Right hindlimb (tissue), 1 donor: ENCODE measurements at regions not wholly inside any gene's neighbourhood (a gene's known extent, or its start where the extent isn't known, plus 50 kb on each side); places are given as distances from the start of the nearest gene placed in this dataset.
"Not testable (repeated sequence)": the region's sequence is repeated elsewhere in the genome, so short reads cannot be mapped to it uniquely, and the experiment has no call there.

Experiments
- DNase-seq: peaks from one replicate; pipeline ENCODE4 v3.0.0-alpha.2; 2018

GRCh38 chr5:12204761-12205160 is 300.5 kb upstream of the CTNND2 start:
- DNase-seq: no peak

DNA sequence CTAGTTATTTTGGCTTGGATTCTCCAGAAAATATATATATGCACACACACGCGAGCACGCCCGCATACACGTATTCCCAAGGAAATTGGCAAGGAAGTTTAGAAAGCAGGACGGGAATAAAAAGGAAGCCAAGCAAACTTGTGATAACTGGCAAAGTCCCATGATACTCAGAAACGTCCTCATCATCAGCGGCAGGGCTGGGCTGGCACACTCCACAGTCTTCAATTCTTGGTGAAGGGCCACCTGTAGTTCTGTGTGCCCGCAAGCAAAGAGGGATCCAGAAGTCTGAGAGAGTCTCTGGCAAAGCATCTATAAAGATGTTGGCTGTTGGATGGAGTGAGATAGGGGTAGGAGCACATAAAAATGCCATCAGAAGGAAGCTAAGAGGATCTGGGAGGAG is 289.3 kb upstream of the CTNND2 start:
- no peak for DNase-seq

- DNase-seq: no peak
These were observed 278.8 kb upstream of the CTNND2 start for GRCh38 chr5:12183003-12183402.

DNA sequence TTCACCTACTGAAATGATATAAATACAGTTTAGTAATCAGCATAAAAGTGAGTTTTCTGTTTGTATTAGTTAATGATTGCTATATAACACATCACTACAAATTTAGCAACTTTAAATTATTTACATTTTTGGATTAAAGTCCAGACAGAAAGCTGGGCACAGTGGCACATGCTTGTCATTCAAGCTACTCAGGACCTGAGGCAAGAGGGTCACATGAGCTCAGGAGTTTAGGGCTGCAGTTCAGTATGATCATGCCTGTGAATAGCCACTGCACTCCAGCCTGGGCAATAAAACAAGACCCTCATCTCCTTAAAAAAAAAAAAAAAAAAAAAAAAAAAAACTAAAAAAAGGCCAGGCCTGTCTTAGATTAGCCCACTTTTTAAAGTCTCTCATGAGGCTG is 273.6 kb upstream of the CTNND2 start:
- DNase-seq: no peak

- no peak for DNase-seq
These were observed 273.0 kb upstream of the CTNND2 start for GRCh38 chr5:12177225-12177624.

- no peak for DNase-seq
These were observed 271.8 kb upstream of the CTNND2 start for GRCh38 chr5:12175914-12176585.

DNA sequence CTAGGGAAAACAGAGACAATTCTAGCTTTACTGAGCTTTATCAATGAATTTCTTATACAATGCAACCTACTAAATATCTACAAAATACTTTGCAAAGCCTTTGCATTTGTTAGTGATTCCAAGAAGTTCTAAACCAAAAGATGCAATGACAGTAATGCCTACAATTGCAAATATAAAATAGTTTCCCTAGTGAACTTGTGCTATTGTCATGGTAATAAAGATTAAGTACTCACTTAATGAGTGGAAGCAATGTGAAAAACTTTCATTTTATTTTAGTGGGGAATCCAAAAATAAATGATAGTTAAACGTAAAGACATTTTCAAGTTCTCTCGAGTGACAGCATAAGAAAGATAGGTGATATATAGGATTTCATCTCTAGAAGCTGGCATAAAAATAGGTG is 270.5 kb upstream of the CTNND2 start:
- no peak for DNase-seq

- no peak for DNase-seq
These were observed 265.3 kb upstream of the CTNND2 start for GRCh38 chr5:12169536-12169935.

DNA sequence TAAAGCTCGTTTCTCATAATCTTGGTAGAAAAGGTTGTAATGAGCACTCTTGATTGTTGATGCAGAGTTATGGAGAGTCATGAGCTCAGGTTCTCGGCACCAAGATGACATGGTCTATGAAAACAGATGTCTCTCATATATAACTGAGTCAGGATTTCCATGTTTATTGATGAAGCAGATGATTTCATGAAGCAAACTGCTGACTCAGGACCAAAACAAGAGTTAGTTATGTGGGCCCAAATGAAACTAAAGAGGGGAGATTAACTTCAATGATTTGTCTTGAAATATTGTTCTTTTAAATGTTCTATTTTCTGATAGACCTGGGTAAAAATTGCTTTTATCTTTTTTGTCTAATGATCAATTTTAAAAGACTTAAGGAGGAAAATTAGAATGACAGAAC is 258.6 kb upstream of the CTNND2 start:
- no peak for DNase-seq

DNA sequence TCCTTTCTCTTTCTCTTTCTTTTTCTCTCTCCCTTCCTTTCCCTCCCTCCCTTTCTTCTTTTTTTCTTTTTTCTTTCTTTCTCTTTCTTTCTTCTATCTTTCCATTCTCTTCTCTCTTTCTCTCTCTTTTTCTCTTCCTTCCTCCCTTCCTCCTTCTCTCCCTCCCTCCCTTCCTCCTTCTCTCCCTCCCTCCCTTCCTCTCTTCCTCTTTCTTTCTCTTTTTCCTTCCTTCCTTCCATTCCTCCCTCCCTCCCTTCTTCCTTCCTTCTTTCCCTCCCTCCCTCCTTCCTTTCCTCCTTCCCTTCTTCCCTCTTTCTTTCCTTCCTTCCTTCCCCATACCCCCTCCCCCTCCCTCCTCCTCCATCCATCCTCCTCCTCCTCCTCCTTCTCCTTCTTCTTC is 243.3 kb upstream of the CTNND2 start:
- no peak for DNase-seq

DNA sequence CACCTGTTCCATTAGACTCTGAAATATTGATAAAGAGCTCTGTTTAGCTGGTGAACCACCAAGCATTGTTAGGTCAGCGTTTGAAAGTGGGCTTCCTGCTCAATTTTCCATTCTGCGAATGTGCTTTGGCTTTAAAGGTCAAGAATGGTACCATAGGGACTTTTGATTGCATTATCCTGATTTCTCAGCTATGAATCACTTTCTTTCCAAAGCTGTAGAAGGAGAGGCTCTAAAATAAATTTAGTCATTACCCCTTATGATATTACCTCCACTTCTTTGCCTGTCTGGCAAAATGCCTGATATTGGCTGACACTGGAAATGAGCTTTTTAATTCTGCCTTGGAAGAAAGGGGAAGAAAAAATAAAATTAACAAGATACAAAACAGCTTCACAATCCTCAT is 237.2 kb upstream of the CTNND2 start:
- no peak for DNase-seq

GRCh38 chr5:12133520-12133919 is 229.3 kb upstream of the CTNND2 start:
- DNase-seq: no peak

GRCh38 chr5:12131020-12131419 is 226.8 kb upstream of the CTNND2 start:
- not testable (repeated sequence) for DNase-seq

GRCh38 chr5:12125895-12126294 is 221.6 kb upstream of the CTNND2 start:
- no peak for DNase-seq

DNA sequence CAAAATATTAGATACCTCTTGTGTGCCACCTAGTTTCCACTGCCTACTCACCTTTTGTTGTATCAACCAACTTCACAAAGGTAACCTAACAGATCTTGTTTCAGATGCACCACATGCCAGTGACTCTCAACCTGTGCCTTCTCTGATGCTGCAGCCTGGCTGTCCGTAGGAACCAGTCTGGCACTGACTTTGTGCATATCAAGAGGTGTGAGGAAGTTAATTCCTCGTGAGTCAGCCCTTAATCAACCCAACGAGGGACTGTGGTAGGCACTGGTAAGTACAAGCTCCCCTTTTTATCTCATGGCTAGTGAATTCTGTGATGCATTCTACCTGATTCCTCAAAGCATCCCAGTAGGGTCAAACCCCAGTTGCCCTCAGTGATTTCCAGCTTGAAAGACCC is 215.4 kb upstream of the CTNND2 start:
- DNase-seq: no peak

DNA sequence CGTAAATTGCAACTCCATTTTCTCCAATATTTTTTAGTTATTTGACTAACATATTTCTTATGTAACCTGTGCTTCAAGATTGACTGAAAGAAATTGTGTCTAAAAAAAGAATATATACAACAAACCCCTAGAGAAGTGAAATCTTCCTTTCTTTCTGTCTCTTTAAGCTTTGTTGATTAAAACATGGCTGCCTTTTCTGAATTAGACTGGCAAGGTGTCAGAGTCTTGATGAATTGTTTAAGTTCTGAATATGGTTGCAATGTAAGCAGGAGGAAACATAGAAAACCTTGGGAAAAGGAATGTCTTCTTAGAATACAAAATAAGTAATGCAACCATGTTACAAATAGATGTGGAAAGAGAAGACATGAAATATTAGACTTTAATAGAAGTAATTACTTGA is 209.8 kb upstream of the CTNND2 start:
- DNase-seq: no peak

DNA sequence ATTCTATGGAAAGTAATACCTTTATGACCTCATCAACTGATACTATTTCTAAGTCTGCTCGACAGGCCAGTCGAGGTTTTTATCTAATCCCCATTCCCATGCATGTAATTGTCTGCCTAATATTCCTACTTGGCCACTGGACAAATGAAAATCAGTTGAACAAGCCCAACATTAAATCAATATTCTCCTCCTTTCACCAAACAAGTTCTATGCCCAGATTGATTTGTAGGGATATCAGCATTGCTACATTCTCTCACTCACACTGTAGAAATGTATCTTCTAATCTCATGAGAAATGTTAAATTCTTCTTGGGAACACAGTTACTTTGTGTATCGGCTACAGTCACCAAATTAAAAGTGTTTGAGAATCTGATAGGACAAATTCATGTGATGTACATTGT is 208.8 kb upstream of the CTNND2 start:
- DNase-seq: no peak

DNA sequence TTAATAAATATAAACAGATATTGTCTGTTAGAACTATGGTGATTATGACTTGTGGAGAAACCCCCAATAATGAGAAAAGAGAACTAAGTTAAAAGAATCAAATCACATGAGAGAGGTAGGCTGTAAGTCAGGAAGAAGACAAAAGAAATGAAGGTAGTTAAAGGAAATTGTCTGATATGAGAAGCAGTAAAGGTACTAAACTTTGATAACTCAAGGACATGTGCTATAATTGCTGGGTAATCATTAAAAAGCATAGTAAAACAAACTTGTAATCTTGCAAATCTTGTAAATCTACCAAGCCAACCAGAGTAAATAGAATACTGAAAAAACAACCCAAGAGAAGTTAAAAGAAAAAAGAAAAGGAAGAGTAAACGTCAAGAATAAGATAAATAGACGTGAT is 207.0 kb upstream of the CTNND2 start:
- DNase-seq: no peak

- no peak for DNase-seq
These were observed 206.4 kb upstream of the CTNND2 start for GRCh38 chr5:12110629-12111028.

DNA sequence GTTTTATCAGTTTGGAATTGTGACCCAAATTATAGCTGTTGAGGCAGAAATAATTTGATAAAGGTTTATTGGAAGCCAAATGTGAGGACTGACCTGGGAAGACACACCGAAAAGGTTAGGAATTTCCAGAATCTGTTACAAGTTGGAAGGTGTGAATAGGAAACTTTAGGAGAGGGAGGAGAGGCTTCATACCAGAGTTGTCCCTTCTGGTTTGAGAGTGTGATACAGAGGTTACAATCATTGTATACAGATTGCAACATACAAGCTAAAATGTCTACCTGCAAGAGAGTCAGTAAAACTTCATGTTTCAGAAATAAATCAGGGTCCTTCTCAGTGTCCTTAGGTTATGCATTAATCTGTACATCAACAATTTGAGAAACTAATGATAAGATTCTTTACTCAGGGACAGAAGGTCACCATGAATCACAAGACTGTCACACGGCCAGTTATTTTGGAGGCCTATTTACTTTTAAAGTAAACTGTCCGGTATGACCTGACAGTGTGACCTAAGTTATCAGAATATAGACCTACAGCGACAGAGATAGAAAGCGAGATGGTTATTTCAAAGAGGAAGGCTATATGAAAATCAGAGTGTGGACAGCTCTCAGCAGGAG is 204.9 kb upstream of the CTNND2 start:
- no peak for DNase-seq

DNA sequence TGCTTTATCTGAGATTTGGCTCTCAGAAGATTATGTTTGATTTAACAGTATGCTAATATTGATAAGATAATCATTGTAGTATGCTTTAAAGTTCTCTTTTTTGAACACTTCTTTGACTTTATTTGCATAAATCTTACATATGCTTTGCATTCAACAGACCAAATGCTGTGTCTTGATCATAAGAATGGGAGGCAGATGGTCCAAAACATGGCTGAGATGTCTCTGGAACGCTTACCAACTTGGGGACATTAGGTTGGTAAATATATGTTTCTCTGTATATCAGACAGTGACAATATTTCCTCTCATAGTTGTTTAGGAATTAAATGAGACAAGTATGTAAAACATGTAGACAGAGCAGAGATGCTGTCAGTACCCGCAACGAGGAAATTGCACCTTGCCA is 197.9 kb upstream of the CTNND2 start:
- no peak for DNase-seq

- no peak for DNase-seq
These were observed 196.3 kb upstream of the CTNND2 start for GRCh38 chr5:12100542-12100941.

GRCh38 chr5:12099296-12099695 is 195.1 kb upstream of the CTNND2 start:
- DNase-seq: no peak

DNA sequence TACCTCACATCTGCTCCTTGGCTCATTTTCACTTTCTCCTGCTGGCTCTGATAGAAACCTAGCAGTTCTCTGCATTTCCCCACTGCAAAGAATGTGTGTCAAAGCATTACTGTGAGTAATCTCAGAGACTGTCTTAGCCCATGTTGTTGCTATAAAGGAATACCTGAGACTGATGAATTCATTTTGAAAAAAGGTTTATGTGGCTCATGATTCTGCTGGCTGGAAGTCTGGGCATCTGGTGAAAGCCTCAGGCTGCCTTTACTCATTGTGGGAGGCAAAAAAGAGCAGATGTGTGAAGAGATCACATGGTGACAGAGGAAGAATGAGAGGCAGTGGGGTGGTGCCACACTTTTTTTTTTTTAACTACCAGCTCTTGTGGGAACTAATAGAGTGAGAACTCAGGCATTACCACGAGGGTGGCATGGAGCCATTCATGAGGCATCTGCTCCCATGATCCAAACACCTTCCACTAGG is 191.6 kb upstream of the CTNND2 start:
- no peak for DNase-seq

- no peak for DNase-seq
These were observed 189.3 kb upstream of the CTNND2 start for GRCh38 chr5:12093586-12093985.
